Prostate gland (tissue), 2 donors: ENCODE measurements at regions not wholly inside any gene's neighbourhood (a gene's known extent, or its start where the extent isn't known, plus 50 kb on each side); places are given as distances from the start of the nearest gene placed in this dataset.

Experiments used
- DNase-seq: peaks from one replicate; pipeline ENCODE4 v3.0.0-alpha.2; 2019; ENCODE audit warnings: low spot score
- H3K27ac ChIP-seq, 2 donors: fragments of 200-600 bp; sonication (generic); 2 replicates each; pipeline ENCODE4 v1.5.1; 2017 to 2019
- H3K27me3 ChIP-seq: fragments of 200-600 bp; sonication (generic); replicated peaks from 2 replicates; pipeline ENCODE4 v1.5.1; 2019; ENCODE audit not compliant: insufficient read depth
- H3K36me3 ChIP-seq, 2 donors: fragments of 200-600 bp; sonication (generic); 1 replicate in 1 of 2; 2 replicates in 1 of 2; pipeline versions ENCODE4 v1.5.1 to v1.8.1; 2017 to 2019
- H3K4me1 ChIP-seq: fragments of 200-600 bp; sonication (generic); replicated peaks from 2 replicates; pipeline ENCODE4 v1.5.1; 2019
- H3K4me3 ChIP-seq, 2 donors: fragments of 200-600 bp; sonication (generic); 2 replicates each; pipeline ENCODE4 v1.5.1; 2017 to 2019
- H3K9me3 ChIP-seq: fragments of 200-600 bp; sonication (generic); 2 replicates; pipeline ENCODE4 v1.5.1; 2017
- CTCF ChIP-seq, 4 experiments: fragments of 200-600 bp in 2 of 4; fragments of 450-650 bp in 2 of 4; sonication (generic) in 2 of 4; IDR thresholded peaks; 1 replicate in 3 of 4; 2 replicates in 1 of 4; pipeline ENCODE4 v1.5.1; 2016 to 2019; ENCODE audit warnings: antibody characterized with exemption in 4 of 4, mild to moderate bottlenecking in 2 of 4, moderate library complexity in 2 of 4
- POLR2A ChIP-seq: fragments of 450-650 bp; IDR thresholded peaks from one replicate; pipeline ENCODE4 v1.6.1; 2016; ENCODE audit warnings: antibody characterized with exemption, mild to moderate bottlenecking
- POLR2AphosphoS5 ChIP-seq: sonication (generic); formaldehyde crosslinking; IDR thresholded peaks from one replicate; pipeline ENCODE4 v1.6.1; 2017; ENCODE audit warnings: antibody characterized with exemption
- WGBS: methylation state at CpG from one replicate; pipeline ENCODE4 v1.1.5; 2018; 5-methylcytosine and 5-hydroxymethylcytosine counted together
- intact Hi-C: fragments of 100-400 bp; cut with DNase I; formaldehyde crosslinking; loops from one replicate; pipeline ENCODE4 v1.14.2; 2022

GRCh38 chr20:48282591-48283228 is 497.4 kb upstream of the SULF2 start:
- H3K27ac ChIP-seq = no peak overlapping the region
- peaks cover 4% of the 10 kb centered on the region for H3K4me1 ChIP-seq

DNA sequence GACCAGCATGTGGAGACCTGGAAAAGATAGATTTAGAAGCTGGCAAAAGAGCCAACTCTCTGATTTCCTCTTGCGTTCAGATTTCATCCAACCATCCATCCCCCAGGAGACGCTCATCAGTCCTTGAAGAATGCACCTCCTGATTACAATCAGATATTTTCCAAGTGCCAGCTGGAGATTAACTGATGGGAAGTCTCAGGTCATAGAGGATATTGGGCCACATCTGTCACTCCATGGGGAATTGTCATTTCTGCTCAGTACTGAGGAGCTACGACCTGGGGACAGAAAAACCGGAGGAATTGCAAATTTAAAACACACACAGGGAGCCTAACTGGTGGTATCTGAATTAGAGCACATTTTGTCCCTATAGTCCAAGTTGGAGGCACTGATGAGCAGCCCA is 496.2 kb upstream of the SULF2 start:
- Histone ChIP-seq H3K27ac (no peak overlapping the region), H3K27me3 (no peaks in the 10 kb centered on the region), H3K4me3 (no peak overlapping the region), H3K9me3 (no peaks in the 10 kb centered on the region), H3K36me3 (no peaks in the 10 kb centered on the region), H3K4me1 (peaks cover under 1% of the 10 kb centered on the region)
- 89% methylated on average over 4 of the region's 4 CpGs for WGBS
- DNase-seq = no peak
- intact Hi-C loops = no loop called here
- no peak for TF ChIP-seq POLR2AphosphoS5
- no peak for TF ChIP-seq CTCF (IDR thresholded peaks at IDR 0.05)
- no peak for TF ChIP-seq POLR2A

More at GRCh38 chr20:48282591-48283228, 497.4 kb upstream of the SULF2 start:
- TF ChIP-seq CTCF (IDR thresholded peaks at IDR 0.05) = no peak
- TF ChIP-seq POLR2AphosphoS5 = no peak
- no peak for TF ChIP-seq POLR2A
- WGBS = 97% methylated on average over 4 of the region's 4 CpGs
- no peak for DNase-seq
- intact Hi-C loops = no loop called here
- H3K4me3 ChIP-seq = no peak overlapping the region
- H3K27me3 ChIP-seq = no peaks in the 10 kb centered on the region
- no peaks in the 10 kb centered on the region for H3K9me3 ChIP-seq
- H3K36me3 ChIP-seq = no peaks in the 10 kb centered on the region

- no peak for DNase-seq
- WGBS = 48% methylated on average over 2 of the region's 2 CpGs
- no peak for TF ChIP-seq POLR2AphosphoS5
- no peak for TF ChIP-seq POLR2A
- no peak for TF ChIP-seq CTCF (IDR thresholded peaks at IDR 0.05)
Observed at GRCh38 chr20:48278961-48279481, 493.7 kb upstream of the SULF2 start.

DNA sequence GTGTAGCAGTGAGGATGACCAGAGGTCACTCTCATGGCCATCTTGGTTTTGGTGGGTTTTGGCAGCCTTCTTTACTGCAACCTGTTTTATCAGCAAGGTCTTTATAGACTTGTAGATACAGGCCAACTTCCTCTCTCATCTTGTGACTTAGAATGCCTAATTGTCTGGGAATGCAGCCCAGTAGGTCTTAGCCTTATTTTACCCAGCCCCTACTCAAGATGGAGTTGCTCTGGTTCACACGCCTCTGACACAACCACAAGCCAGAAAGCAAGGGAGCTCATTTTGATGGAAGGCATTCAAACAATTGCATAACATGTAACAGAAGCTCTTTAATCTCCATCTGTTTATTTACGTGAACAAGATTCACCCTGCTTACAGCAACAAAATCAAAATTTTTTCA is 492.0 kb upstream of the SULF2 start:
- H3K27me3 ChIP-seq = no peaks in the 10 kb centered on the region
- TF ChIP-seq POLR2AphosphoS5 = no peak
- no peak for TF ChIP-seq CTCF (IDR thresholded peaks at IDR 0.05)
- no peak for TF ChIP-seq POLR2A
- 65% methylated on average over 2 of the region's 2 CpGs for WGBS
- intact Hi-C loops = no loop called here
- no peaks in the 10 kb centered on the region for H3K9me3 ChIP-seq
- no peak for DNase-seq
- H3K4me3 ChIP-seq = no peak overlapping the region
- H3K27ac ChIP-seq = no peak overlapping the region
- no peaks in the 10 kb centered on the region for H3K4me1 ChIP-seq
- H3K36me3 ChIP-seq = no peaks in the 10 kb centered on the region

More at GRCh38 chr20:48278961-48279481, 493.7 kb upstream of the SULF2 start:
- H3K4me1 ChIP-seq = no peaks in the 10 kb centered on the region
- no peaks in the 10 kb centered on the region for H3K9me3 ChIP-seq
- no peaks in the 10 kb centered on the region for H3K36me3 ChIP-seq
- no peak overlapping the region for H3K4me3 ChIP-seq
- no peaks in the 10 kb centered on the region for H3K27me3 ChIP-seq
- H3K27ac ChIP-seq = no peak overlapping the region
- intact Hi-C loops = no loop called here

DNA sequence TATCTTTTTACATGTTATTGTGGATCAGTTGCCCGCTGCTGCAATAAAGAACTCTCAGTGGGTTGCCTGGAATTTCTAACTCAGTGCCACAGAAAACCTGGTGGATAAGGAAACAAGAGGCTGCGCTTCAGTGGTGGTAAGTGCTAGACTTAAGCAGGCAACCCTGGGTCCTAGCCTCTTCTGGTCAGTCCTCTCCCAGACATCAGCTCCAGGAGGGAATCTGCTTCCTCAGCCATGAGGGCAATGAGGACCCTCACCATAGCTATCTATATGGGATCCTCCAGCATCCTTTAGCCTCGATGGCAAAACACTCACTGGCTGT is 490.7 kb upstream of the SULF2 start:
- Histone ChIP-seq H3K36me3 (no peaks in the 10 kb centered on the region), H3K9me3 (no peaks in the 10 kb centered on the region), H3K4me1 (no peaks in the 10 kb centered on the region), H3K27ac (no peak overlapping the region), H3K4me3 (no peak overlapping the region), H3K27me3 (no peaks in the 10 kb centered on the region)
- DNase-seq = no peak
- WGBS = 95% methylated on average over 3 of the region's 3 CpGs
- no peak for TF ChIP-seq CTCF (IDR thresholded peaks at IDR 0.05)
- no peak for TF ChIP-seq POLR2AphosphoS5
- no peak for TF ChIP-seq POLR2A
- intact Hi-C loops = no loop called here
